ENCODE measurements at regions not wholly inside any gene's neighbourhood (a gene's known extent, or its start where the extent isn't known, plus 50 kb on each side); places are given as distances from the start of the nearest gene placed in this dataset.

DNA sequence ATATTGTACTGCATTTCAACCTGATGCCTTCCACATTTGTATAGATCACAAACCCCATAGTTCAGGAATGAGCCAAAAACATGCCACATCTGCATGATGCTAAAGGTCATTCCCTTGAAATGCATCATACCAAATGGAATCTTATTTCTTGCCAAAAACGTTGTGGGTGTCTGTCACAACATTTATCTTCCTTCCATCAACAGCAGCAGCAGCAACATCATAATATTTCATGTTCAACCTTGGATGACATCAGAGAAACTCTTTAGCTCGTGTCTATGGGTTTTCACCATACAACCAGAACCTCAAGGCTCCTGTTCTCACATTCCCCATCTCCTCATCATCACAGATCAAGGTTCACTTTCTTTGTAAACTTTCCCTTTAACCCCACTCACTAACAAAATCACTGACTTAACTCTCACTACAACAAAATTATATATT lies 221.3 kb upstream of the CTAGE1 start:
- H3K27me3 Mint-ChIP-seq (ENCODE audit: low read depth), result peaks cover 3% of the 10 kb centered on the region; the same call in 1 of the 2 replicates
- H3K27ac Mint-ChIP-seq, result no peak overlapping the region
- ATAC-seq, result no peak
- H3K9me3 Mint-ChIP-seq, result peaks cover 8% of the 10 kb centered on the region
- no peak overlapping the region for H3K4me3 Mint-ChIP-seq
- ChIA-PET POLR2A (interaction anchor here (0.7 kb wide), 2 partner anchors 13 to 296 kb away, joined by 3 to 9 read pairs; no protein-coding TSS in a partner anchor), CTCF (no interaction called here)
- TF ChIP-seq, protein P1, sequence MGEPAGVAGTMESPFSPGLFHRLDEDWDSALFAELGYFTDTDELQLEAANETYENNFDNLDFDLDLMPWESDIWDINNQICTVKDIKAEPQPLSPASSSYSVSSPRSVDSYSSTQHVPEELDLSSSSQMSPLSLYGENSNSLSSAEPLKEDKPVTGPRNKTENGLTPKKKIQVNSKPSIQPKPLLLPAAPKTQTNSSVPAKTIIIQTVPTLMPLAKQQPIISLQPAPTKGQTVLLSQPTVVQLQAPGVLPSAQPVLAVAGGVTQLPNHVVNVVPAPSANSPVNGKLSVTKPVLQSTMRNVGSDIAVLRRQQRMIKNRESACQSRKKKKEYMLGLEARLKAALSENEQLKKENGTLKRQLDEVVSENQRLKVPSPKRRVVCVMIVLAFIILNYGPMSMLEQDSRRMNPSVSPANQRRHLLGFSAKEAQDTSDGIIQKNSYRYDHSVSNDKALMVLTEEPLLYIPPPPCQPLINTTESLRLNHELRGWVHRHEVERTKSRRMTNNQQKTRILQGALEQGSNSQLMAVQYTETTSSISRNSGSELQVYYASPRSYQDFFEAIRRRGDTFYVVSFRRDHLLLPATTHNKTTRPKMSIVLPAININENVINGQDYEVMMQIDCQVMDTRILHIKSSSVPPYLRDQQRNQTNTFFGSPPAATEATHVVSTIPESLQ (CRISPR knock-in tag; IDR thresholded peaks at IDR 0.05), result no peak
- TF ChIP-seq GTF2I (CRISPR knock-in tag; conservative IDR thresholded peaks at IDR 0.05) (no peak), ZSCAN18 (CRISPR knock-in tag; IDR thresholded peaks at IDR 0.05) (no peak), MAX (CRISPR knock-in tag; IDR thresholded peaks at IDR 0.05) (no peak), NFE2L1 (CRISPR knock-in tag; IDR thresholded peaks at IDR 0.05) (no peak), TP53 (CRISPR knock-in tag; IDR thresholded peaks at IDR 0.05) (no peak), HMGA2 (CRISPR knock-in tag; IDR thresholded peaks at IDR 0.05) (no peak), GRHL2 (CRISPR knock-in tag; IDR thresholded peaks at IDR 0.05; ENCODE audit: insufficient replicate concordance, severe bottlenecking) (no peak), NR3C1 (CRISPR knock-in tag; conservative IDR thresholded peaks at IDR 0.05; ENCODE audit: low read depth) (no peak), ELF4 (CRISPR knock-in tag; IDR thresholded peaks at IDR 0.05; ENCODE audit: low read depth) (no peak), GABPB1 (CRISPR knock-in tag; IDR thresholded peaks at IDR 0.05) (no peak), CREM (CRISPR knock-in tag; IDR thresholded peaks at IDR 0.05) (no peak), NFYB (CRISPR knock-in tag; conservative IDR thresholded peaks at IDR 0.05; ENCODE audit: low read depth) (no peak), ZNF416 (CRISPR knock-in tag; IDR thresholded peaks at IDR 0.05) (no peak)
- TF ChIP-seq, protein P2, sequence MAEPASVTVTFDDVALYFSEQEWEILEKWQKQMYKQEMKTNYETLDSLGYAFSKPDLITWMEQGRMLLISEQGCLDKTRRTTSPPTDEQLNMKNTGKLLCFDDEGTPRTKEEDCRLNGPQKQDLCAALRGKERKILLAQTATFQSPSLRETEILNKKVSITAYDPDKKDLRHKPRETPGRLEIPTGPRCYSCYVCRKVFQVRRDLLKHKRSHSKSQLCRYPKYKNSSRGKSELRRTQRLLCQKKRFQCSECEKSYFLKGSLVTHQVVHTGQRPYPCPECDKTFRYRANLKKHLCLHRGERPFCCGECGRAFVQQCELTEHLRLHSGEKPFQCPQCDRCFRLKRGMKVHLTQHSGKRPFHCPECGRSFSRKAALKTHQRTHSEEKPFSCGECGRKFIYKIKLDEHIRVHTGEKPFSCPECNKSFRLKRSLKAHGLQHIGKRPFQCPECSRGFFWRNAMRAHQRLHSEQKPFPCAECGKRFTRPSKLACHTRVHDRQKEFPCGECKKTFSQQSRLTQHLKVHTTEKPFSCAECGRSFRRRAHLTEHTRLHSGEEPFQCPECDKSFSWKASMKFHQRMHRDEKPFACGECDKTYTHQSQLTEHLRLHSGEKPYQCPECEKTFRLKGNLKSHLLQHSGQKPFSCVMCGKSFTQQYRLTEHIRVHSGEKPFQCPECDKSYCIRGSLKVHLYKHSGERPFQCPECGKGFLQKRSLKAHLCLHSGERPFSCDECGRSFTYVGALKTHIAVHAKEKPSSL (CRISPR knock-in tag; conservative IDR thresholded peaks at IDR 0.05), result no peak
- TF ChIP-seq, protein P3, sequence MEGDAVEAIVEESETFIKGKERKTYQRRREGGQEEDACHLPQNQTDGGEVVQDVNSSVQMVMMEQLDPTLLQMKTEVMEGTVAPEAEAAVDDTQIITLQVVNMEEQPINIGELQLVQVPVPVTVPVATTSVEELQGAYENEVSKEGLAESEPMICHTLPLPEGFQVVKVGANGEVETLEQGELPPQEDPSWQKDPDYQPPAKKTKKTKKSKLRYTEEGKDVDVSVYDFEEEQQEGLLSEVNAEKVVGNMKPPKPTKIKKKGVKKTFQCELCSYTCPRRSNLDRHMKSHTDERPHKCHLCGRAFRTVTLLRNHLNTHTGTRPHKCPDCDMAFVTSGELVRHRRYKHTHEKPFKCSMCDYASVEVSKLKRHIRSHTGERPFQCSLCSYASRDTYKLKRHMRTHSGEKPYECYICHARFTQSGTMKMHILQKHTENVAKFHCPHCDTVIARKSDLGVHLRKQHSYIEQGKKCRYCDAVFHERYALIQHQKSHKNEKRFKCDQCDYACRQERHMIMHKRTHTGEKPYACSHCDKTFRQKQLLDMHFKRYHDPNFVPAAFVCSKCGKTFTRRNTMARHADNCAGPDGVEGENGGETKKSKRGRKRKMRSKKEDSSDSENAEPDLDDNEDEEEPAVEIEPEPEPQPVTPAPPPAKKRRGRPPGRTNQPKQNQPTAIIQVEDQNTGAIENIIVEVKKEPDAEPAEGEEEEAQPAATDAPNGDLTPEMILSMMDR (IDR thresholded peaks at IDR 0.05), result no peak
- TF ChIP-seq, protein P4, sequence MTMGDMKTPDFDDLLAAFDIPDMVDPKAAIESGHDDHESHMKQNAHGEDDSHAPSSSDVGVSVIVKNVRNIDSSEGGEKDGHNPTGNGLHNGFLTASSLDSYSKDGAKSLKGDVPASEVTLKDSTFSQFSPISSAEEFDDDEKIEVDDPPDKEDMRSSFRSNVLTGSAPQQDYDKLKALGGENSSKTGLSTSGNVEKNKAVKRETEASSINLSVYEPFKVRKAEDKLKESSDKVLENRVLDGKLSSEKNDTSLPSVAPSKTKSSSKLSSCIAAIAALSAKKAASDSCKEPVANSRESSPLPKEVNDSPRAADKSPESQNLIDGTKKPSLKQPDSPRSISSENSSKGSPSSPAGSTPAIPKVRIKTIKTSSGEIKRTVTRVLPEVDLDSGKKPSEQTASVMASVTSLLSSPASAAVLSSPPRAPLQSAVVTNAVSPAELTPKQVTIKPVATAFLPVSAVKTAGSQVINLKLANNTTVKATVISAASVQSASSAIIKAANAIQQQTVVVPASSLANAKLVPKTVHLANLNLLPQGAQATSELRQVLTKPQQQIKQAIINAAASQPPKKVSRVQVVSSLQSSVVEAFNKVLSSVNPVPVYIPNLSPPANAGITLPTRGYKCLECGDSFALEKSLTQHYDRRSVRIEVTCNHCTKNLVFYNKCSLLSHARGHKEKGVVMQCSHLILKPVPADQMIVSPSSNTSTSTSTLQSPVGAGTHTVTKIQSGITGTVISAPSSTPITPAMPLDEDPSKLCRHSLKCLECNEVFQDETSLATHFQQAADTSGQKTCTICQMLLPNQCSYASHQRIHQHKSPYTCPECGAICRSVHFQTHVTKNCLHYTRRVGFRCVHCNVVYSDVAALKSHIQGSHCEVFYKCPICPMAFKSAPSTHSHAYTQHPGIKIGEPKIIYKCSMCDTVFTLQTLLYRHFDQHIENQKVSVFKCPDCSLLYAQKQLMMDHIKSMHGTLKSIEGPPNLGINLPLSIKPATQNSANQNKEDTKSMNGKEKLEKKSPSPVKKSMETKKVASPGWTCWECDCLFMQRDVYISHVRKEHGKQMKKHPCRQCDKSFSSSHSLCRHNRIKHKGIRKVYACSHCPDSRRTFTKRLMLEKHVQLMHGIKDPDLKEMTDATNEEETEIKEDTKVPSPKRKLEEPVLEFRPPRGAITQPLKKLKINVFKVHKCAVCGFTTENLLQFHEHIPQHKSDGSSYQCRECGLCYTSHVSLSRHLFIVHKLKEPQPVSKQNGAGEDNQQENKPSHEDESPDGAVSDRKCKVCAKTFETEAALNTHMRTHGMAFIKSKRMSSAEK (CRISPR knock-in tag; IDR thresholded peaks at IDR 0.05; ENCODE audit: borderline replicate concordance), result no peak
- TF ChIP-seq, protein P5, sequence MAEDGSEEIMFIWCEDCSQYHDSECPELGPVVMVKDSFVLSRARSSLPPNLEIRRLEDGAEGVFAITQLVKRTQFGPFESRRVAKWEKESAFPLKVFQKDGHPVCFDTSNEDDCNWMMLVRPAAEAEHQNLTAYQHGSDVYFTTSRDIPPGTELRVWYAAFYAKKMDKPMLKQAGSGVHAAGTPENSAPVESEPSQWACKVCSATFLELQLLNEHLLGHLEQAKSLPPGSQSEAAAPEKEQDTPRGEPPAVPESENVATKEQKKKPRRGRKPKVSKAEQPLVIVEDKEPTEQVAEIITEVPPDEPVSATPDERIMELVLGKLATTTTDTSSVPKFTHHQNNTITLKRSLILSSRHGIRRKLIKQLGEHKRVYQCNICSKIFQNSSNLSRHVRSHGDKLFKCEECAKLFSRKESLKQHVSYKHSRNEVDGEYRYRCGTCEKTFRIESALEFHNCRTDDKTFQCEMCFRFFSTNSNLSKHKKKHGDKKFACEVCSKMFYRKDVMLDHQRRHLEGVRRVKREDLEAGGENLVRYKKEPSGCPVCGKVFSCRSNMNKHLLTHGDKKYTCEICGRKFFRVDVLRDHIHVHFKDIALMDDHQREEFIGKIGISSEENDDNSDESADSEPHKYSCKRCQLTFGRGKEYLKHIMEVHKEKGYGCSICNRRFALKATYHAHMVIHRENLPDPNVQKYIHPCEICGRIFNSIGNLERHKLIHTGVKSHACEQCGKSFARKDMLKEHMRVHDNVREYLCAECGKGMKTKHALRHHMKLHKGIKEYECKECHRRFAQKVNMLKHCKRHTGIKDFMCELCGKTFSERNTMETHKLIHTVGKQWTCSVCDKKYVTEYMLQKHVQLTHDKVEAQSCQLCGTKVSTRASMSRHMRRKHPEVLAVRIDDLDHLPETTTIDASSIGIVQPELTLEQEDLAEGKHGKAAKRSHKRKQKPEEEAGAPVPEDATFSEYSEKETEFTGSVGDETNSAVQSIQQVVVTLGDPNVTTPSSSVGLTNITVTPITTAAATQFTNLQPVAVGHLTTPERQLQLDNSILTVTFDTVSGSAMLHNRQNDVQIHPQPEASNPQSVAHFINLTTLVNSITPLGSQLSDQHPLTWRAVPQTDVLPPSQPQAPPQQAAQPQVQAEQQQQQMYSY (CRISPR knock-in tag; IDR thresholded peaks at IDR 0.05), result no peak
- TF ChIP-seq, protein P6, sequence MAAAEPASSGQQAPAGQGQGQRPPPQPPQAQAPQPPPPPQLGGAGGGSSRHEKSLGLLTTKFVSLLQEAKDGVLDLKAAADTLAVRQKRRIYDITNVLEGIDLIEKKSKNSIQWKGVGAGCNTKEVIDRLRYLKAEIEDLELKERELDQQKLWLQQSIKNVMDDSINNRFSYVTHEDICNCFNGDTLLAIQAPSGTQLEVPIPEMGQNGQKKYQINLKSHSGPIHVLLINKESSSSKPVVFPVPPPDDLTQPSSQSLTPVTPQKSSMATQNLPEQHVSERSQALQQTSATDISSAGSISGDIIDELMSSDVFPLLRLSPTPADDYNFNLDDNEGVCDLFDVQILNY (CRISPR knock-in tag; IDR thresholded peaks at IDR 0.05), result no peak
- TF ChIP-seq, protein P7, sequence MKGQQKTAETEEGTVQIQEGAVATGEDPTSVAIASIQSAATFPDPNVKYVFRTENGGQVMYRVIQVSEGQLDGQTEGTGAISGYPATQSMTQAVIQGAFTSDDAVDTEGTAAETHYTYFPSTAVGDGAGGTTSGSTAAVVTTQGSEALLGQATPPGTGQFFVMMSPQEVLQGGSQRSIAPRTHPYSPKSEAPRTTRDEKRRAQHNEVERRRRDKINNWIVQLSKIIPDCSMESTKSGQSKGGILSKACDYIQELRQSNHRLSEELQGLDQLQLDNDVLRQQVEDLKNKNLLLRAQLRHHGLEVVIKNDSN (CRISPR knock-in tag; IDR thresholded peaks at IDR 0.05), result no peak
- no peak for DNase-seq (ENCODE audit: low spot score)
- H3K36me3 Mint-ChIP-seq, result no peaks in the 10 kb centered on the region
- 0 out of 2 replicates have a peak, but pooled peaks cover 3% of the 10 kb centered on the region for H3K4me1 Mint-ChIP-seq

Measured in WTC11 (cell line).